ENCODE measurements at regions not wholly inside any gene's neighbourhood (a gene's known extent, or its start where the extent isn't known, plus 50 kb on each side); places are given as distances from the start of the nearest gene placed in this dataset.

- TF ChIP-seq CTCF (IDR thresholded peaks at IDR 0.05; ENCODE audit: borderline replicate concordance, insufficient read depth, low read depth, low read length): no peak
- H3K4me3 ChIP-seq (ENCODE audit: low read depth, low read length): no peak overlapping the region
Measured at GRCh38 chr11:91804042-91804441, 420.6 kb upstream of the FAT3 start.

- no peak overlapping the region for H3K4me3 ChIP-seq (ENCODE audit: low read depth, low read length)
- TF ChIP-seq CTCF (IDR thresholded peaks at IDR 0.05; ENCODE audit: borderline replicate concordance, insufficient read depth, low read depth, low read length): no peak
Measured at GRCh38 chr11:91802475-91802874, 422.1 kb upstream of the FAT3 start.

DNA sequence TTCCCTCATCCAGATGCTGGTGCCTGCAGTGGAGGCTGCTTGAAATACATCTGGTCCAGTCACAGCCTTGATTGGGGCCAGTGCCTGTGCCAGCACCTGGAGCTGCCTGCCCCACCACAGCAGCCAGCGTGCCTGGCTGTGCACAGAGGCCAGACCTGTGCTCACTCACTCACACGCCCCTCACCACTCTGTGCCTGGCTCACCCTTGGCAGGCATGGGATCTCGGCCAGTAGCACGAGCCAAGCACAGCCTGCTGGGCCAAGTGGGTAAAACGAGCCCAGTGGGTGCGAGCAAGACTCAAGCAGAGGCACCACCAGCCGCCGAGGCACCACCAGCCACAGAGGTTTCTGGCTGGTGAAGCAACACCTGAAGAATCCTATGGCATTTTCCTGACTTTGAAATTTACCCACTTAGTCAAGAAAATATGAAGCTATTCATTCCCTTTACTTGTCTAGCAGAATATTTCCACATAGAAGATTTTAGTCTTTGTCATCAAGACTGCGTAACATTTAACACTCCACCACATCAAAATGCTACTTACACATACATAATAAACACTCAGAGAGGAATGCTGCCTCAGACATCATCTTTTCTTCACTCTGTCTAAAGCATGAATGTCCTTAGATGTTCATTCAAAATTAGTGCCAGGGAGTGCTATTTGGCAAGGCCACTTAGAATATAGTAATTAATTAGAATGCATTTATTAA lies 424.3 kb upstream of the FAT3 start:
- H3K4me3 ChIP-seq (ENCODE audit: low read depth, low read length): no peak overlapping the region
- no peak for TF ChIP-seq CTCF (IDR thresholded peaks at IDR 0.05; ENCODE audit: borderline replicate concordance, insufficient read depth, low read depth, low read length)

- H3K4me3 ChIP-seq (ENCODE audit: low read depth, low read length): no peak overlapping the region
- TF ChIP-seq CTCF (IDR thresholded peaks at IDR 0.05; ENCODE audit: borderline replicate concordance, insufficient read depth, low read depth, low read length): no peak
Measured at GRCh38 chr11:91798240-91798639, 426.4 kb upstream of the FAT3 start.

DNA sequence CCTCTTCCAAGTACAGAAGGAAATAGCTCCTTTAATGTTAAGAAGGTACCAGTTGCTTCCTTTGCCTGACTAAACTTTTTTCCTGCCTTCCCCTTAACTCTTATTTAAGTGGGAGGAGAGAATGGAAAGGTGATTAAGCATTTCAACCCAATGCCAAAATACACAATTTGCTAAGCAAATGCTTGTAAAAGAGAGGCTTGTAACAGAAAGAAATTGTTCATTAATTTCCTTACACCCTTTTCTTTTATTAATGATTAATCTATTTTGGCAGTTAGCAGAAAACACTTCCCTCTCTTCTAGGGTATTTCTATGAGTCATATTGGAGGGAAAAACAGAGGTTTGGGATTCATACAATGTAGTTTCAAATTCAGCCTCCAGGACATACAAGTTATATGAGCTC lies 427.6 kb upstream of the FAT3 start:
- no peak for TF ChIP-seq CTCF (IDR thresholded peaks at IDR 0.05; ENCODE audit: borderline replicate concordance, insufficient read depth, low read depth, low read length)
- no peak overlapping the region for H3K4me3 ChIP-seq (ENCODE audit: low read depth, low read length)

GRCh38 chr11:91795139-91795887 lies 429.3 kb upstream of the FAT3 start:
- TF ChIP-seq CTCF (IDR thresholded peaks at IDR 0.05; ENCODE audit: borderline replicate concordance, insufficient read depth, low read depth, low read length): no peak
- no peak overlapping the region for H3K4me3 ChIP-seq (ENCODE audit: low read depth, low read length)

DNA sequence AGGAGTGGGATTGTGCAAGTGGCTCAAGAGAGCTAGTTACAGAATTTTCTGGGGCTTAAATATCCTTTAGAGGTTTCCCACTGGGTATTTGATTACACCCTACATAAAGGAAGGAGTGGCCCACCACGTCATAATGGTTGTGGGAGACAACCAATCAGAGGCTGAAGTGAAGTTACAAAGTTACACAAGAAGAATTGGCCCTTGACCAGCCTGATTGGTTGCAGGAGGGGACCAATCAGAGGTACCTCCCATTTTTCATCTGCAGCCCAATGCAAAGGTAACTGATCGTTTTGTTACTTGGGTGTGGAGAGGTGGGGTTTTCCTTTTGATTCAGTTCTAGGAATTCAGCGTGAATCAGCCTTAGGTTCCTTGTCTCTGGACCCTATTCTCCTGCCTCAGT lies 430.5 kb upstream of the FAT3 start:
- H3K4me3 ChIP-seq (ENCODE audit: low read depth, low read length): no peak overlapping the region
- TF ChIP-seq CTCF (IDR thresholded peaks at IDR 0.05; ENCODE audit: borderline replicate concordance, insufficient read depth, low read depth, low read length): no peak
